Suprapubic skin (tissue), 4 donors: ENCODE measurements at regions not wholly inside any gene's neighbourhood (a gene's known extent, or its start where the extent isn't known, plus 50 kb on each side); places are given as distances from the start of the nearest gene placed in this dataset.

ENCODE experiments used
- DNase-seq, 2 donors: peaks; one replicate each; pipeline ENCODE4 v3.0.0-alpha.2; 2019; ENCODE audit warnings: low spot score in 2 of 2
- H3K27ac ChIP-seq: fragments of 200-600 bp; sonication (generic); one replicate; pipeline ENCODE4 v1.5.1; 2019
- H3K27me3 ChIP-seq: fragments of 200-600 bp; sonication (generic); one replicate; pipeline ENCODE4 v1.5.1; 2019
- H3K36me3 ChIP-seq: fragments of 200-600 bp; sonication (generic); one replicate; pipeline ENCODE4 v1.5.1; 2019
- H3K4me1 ChIP-seq: fragments of 200-600 bp; sonication (generic); one replicate; pipeline ENCODE4 v1.5.1; 2019
- H3K4me3 ChIP-seq: fragments of 200-600 bp; sonication (generic); one replicate; pipeline ENCODE4 v1.5.1; 2019; ENCODE audit warnings: mild to moderate bottlenecking
- H3K9me3 ChIP-seq: fragments of 200-600 bp; sonication (generic); one replicate; pipeline ENCODE4 v1.5.1; 2019
- EP300 ChIP-seq: sonication (generic); formaldehyde crosslinking; IDR thresholded peaks from one replicate; pipeline ENCODE4 v1.6.1; 2017; ENCODE audit warnings: antibody characterized with exemption
- POLR2A ChIP-seq, 2 donors: fragments of 450-650 bp; IDR thresholded peaks; one replicate each; pipeline ENCODE4 v1.6.1; 2017; ENCODE audit warnings: antibody characterized with exemption in 2 of 2, mild to moderate bottlenecking in 2 of 2, moderate library complexity in 2 of 2
- POLR2AphosphoS5 ChIP-seq, 3 donors: sonication (generic); formaldehyde crosslinking; IDR thresholded peaks; one replicate each; pipeline ENCODE4 v1.6.1; 2017; ENCODE audit warnings: antibody characterized with exemption in 3 of 3
- WGBS: methylation state at CpG from one replicate; pipeline ENCODE4 v1.1.5; 2018; 5-methylcytosine and 5-hydroxymethylcytosine counted together
- TF ChIP-seq, protein P1 (sequence below), 2 donors: fragments of 200-600 bp in 1 of 2; fragments of 450-650 bp in 1 of 2; sonication (generic) in 1 of 2; IDR thresholded peaks; one replicate each; pipeline ENCODE4 v1.5.1; 2016 to 2019; ENCODE audit warnings: antibody characterized with exemption in 2 of 2, mild to moderate bottlenecking in 1 of 2, moderate library complexity in 1 of 2

DNA sequence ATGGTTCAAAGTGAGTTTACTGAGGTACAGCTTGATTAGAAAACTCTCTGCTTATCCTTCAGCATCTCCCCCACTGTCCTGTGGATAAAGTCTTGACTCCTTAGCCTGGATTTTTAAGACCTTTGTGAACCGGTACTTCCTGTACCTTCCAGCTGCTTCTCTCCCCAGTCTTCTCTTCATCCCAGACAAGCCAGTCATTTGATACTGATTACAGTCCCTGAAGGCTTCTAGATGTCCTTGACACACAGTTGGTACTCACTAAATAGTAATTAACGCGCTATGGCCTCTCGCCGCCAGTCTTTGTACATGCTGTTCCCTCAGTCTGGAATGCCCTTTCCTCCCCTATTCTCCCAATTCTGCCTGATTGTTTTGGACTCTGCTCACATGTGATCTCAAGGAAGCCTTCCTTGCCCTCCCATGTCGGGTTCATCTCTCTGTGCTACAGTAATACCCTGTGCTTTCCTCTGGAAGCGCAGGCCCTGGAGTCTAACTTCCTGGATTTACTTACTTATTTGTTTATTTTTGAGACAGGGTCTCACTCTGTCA lies 50.6 kb upstream of the PTGR2 start:
- DNase-seq, result peak in 1 of 2 donors; percentile 40
- TF ChIP-seq POLR2AphosphoS5 (IDR thresholded peaks at IDR 0.05) (no peak), EP300 (no peak), POLR2A (IDR thresholded peaks at IDR 0.05) (no peak)
- TF ChIP-seq, protein P1, sequence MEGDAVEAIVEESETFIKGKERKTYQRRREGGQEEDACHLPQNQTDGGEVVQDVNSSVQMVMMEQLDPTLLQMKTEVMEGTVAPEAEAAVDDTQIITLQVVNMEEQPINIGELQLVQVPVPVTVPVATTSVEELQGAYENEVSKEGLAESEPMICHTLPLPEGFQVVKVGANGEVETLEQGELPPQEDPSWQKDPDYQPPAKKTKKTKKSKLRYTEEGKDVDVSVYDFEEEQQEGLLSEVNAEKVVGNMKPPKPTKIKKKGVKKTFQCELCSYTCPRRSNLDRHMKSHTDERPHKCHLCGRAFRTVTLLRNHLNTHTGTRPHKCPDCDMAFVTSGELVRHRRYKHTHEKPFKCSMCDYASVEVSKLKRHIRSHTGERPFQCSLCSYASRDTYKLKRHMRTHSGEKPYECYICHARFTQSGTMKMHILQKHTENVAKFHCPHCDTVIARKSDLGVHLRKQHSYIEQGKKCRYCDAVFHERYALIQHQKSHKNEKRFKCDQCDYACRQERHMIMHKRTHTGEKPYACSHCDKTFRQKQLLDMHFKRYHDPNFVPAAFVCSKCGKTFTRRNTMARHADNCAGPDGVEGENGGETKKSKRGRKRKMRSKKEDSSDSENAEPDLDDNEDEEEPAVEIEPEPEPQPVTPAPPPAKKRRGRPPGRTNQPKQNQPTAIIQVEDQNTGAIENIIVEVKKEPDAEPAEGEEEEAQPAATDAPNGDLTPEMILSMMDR (IDR thresholded peaks at IDR 0.05), result no peak
- Histone ChIP-seq H3K27ac (peak overlapping the region; percentile 90), H3K36me3 (no peaks in the 10 kb centered on the region), H3K4me3 (no peak overlapping the region), H3K27me3 (no peaks in the 10 kb centered on the region), H3K4me1 (peaks cover 55% of the 10 kb centered on the region), H3K9me3 (no peaks in the 10 kb centered on the region)
- WGBS, result 89% methylated on average over 7 of the region's 7 CpGs

DNA sequence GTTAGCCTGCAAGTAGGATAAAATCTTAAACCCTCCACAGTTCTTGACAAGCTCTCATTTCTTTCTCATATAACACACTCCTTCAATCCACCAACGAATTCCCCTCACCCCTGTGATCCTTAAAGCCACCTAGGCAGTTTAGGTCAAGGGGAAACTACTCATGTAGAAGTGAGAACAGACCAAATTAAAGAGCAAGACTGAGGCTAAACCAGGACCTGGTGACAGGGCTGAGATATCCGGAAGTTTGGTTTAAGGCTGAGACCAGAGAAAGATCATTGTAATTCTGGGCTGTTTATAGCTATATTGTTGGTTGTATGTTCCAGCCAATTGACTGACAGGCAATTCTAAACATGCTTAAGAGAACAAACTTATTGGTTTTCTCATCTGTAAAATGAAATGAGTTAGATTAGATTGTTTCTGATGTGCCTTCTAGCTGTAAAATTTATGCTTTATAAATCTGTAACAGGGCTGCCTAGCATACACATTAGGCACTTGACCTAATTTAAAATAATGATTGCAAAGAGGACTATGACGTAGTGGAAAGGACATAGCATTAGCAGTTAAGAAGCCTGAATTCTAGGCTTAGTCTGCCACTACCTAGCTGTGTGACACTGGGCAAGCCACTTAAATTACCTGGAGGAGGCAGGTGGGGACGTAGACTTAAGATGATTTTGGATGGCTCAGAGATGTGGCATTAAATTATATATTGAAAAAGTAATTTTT lies 53.9 kb upstream of the PTGR2 start:
- DNase-seq, result no peak
- Histone ChIP-seq H3K4me1 (peaks cover 57% of the 10 kb centered on the region), H3K9me3 (no peaks in the 10 kb centered on the region), H3K27ac (peak overlapping the region; percentile 13), H3K4me3 (no peak overlapping the region), H3K27me3 (no peaks in the 10 kb centered on the region), H3K36me3 (no peaks in the 10 kb centered on the region)
- TF ChIP-seq, protein P1 (IDR thresholded peaks at IDR 0.05), result no peak
- TF ChIP-seq POLR2A (IDR thresholded peaks at IDR 0.05) (no peak), POLR2AphosphoS5 (IDR thresholded peaks at IDR 0.05) (no peak), EP300 (no peak)
- 82% methylated on average over 4 of the region's 4 CpGs for WGBS

DNA sequence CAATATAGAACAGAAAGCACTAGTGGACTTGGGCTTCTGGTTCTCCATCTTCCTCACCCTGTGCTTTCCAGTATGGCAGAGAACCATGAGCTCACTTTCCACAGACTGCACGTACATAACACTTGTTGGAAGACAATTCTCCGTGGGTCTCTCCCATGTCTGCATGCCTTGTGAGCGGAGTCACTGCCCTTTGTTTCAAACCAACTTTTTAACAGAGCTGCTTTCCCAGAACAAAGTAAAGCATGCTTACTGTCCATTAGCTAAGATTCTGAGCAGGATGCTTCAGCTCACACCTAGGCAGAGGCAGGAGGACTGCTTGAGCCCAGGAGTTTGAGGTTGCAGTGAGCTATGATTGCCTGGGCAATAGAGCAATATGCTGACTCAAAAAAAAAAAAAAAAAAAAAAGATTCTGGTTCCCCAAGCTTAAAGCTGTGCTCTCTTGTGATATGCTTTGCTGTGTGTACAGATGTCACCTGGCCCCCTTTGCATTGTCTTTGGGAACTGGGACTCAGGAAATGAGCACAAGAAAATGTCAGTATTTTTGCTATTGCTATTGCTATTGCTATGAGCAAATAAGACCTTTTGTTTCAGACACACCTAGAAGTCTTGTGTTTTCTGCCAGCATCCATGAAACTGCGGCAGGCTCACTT lies 54.6 kb upstream of the PTGR2 start:
- Histone ChIP-seq H3K4me3 (no peak overlapping the region), H3K4me1 (peaks cover 52% of the 10 kb centered on the region), H3K9me3 (no peaks in the 10 kb centered on the region), H3K27me3 (no peaks in the 10 kb centered on the region), H3K27ac (peak overlapping the region; percentile 13), H3K36me3 (no peaks in the 10 kb centered on the region)
- DNase-seq, result no peak
- TF ChIP-seq POLR2A (IDR thresholded peaks at IDR 0.05) (no peak), POLR2AphosphoS5 (IDR thresholded peaks at IDR 0.05) (no peak), EP300 (no peak)
- TF ChIP-seq, protein P1 (IDR thresholded peaks at IDR 0.05), result no peak
- WGBS, result 90% methylated on average over 4 of the region's 4 CpGs

DNA sequence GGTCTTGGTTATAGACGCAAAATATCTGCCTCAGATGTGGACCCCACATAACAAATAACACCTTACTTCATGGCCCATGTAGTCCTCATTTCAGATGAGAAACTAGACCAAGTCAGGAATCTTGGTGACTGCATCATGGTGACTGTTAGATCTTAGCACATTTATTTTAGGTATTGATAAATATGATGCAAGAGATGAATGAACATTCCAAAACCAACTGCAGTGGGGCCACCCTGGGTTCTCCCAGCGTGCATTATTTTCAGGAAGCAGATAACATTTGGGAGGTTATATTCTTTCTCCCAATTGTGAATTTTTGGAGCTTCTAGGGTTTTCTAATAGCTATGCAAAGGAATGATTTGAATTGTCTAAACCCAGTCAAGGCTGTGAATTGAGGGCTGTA lies 55.2 kb upstream of the PTGR2 start:
- Histone ChIP-seq H3K27ac (no peak overlapping the region), H3K4me1 (peaks cover 46% of the 10 kb centered on the region), H3K4me3 (no peak overlapping the region), H3K9me3 (no peaks in the 10 kb centered on the region), H3K36me3 (no peaks in the 10 kb centered on the region), H3K27me3 (no peaks in the 10 kb centered on the region)
- DNase-seq, result no peak
- 97% methylated on average over 2 of the region's 2 CpGs for WGBS
- TF ChIP-seq, protein P1 (IDR thresholded peaks at IDR 0.05), result no peak
- TF ChIP-seq POLR2A (IDR thresholded peaks at IDR 0.05) (no peak), POLR2AphosphoS5 (IDR thresholded peaks at IDR 0.05) (no peak), EP300 (no peak)

DNA sequence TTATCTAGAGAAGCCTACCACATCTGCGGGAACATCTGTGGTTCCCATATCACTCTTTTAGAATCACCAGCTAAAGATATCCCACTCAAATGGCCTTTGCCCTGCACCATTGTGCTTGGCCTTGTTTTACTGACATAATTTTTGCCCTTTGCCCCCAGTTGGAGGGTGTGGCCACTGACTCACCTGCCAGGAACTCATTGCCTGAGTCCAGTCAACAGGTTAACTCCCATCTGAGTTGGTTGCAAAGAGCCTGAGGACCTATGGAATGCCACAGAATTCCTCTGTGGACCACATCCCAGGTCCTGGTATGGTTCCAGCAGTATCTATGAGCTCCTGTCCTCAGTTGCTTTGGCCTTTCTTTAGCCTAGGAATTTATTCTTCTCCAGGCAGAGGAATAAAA lies 55.7 kb upstream of the PTGR2 start:
- H3K4me1 ChIP-seq, result peaks cover 45% of the 10 kb centered on the region
- no peaks in the 10 kb centered on the region for H3K9me3 ChIP-seq
- no peak for DNase-seq
- TF ChIP-seq, protein P1 (IDR thresholded peaks at IDR 0.05), result no peak
- TF ChIP-seq EP300 (no peak), POLR2A (IDR thresholded peaks at IDR 0.05) (no peak), POLR2AphosphoS5 (IDR thresholded peaks at IDR 0.05) (no peak)
- H3K27ac ChIP-seq, result no peak overlapping the region
- no peaks in the 10 kb centered on the region for H3K27me3 ChIP-seq
- H3K36me3 ChIP-seq, result no peaks in the 10 kb centered on the region
- no peak overlapping the region for H3K4me3 ChIP-seq
- WGBS, result 90% methylated on average over 1 of the region's 1 CpG
